Naive thymus-derived CD4-positive, alpha-beta T cell (primary cell): ENCODE measurements at regions not wholly inside any gene's neighbourhood (a gene's known extent, or its start where the extent isn't known, plus 50 kb on each side); places are given as distances from the start of the nearest gene placed in this dataset.

Experiments used
- ATAC-seq: fragments of 150-1000 bp; cut with Tn5 transposase; 2 replicates; pipeline ENCODE4 v1.10.0; 2021; ENCODE audit warnings: mild to moderate bottlenecking, moderate library complexity
- CTCF ChIA-PET: fragments of 350-600 bp; sonication (Branson Sonifier 250); formaldehyde crosslinking; loops from one replicate; lab custom pipeline; 2021; ENCODE audit warnings: antibody characterized with exemption; lab: Charles Lee
- POLR2A ChIA-PET: fragments of 350-600 bp; sonication (Branson Sonifier 250); formaldehyde crosslinking; loops from one replicate; lab custom pipeline; 2021; ENCODE audit warnings: antibody characterized with exemption, inconsistent platforms; lab: Charles Lee
- DNase-seq, 9 donors: peaks; one replicate each; pipeline versions ENCODE4 v3.0.0 to v3.0.0-alpha.2; 2020 to 2022; ENCODE audit warnings: mixed read lengths in 1 of 9
- H3K27ac ChIP-seq: one replicate; pipeline ENCODE4 v1.7.0; 2013; ENCODE audit warnings: mild to moderate bottlenecking, low read depth, low read length, moderate library complexity
- H3K27me3 ChIP-seq, 2 donors: one replicate each; pipeline ENCODE4 v1.7.0; 2013; ENCODE audit warnings: low read length in 2 of 2, mild to moderate bottlenecking in 2 of 2, moderate library complexity in 2 of 2; ENCODE audit not compliant: control insufficient read depth in 2 of 2, insufficient read depth in 2 of 2
- H3K36me3 ChIP-seq, 3 experiments: 1 replicate in 2 of 3; 2 replicates in 1 of 3; pipeline ENCODE4 v1.7.0; 2013; ENCODE audit warnings: low read length in 3 of 3, mild to moderate bottlenecking in 3 of 3, moderate library complexity in 1 of 3; ENCODE audit not compliant: insufficient read depth in 3 of 3, control insufficient read depth in 2 of 3
- H3K4me1 ChIP-seq, 2 donors: one replicate each; pipeline ENCODE4 v1.7.0; 2013; ENCODE audit warnings: low read length in 2 of 2, mild to moderate bottlenecking in 2 of 2, moderate library complexity in 1 of 2; ENCODE audit not compliant: control insufficient read depth in 2 of 2, insufficient read depth in 2 of 2
- H3K4me3 ChIP-seq: 2 replicates; pipeline ENCODE4 v1.7.0; 2013; ENCODE audit warnings: mild to moderate bottlenecking, low read length
- H3K9me3 ChIP-seq, 3 experiments: 1 replicate in 2 of 3; 2 replicates in 1 of 3; pipeline ENCODE4 v1.7.0; 2013; ENCODE audit warnings: low read length in 3 of 3; ENCODE audit not compliant: control insufficient read depth in 2 of 3
- H3K27ac Mint-ChIP-seq, 9 donors: one replicate each; pipeline ENCODE4 v1.8.0; 2020 to 2022; ENCODE audit warnings: mixed read lengths in 9 of 9, mild to moderate bottlenecking in 8 of 9, moderate library complexity in 5 of 9, inconsistent platforms in 2 of 9
- H3K27me3 Mint-ChIP-seq, 5 donors: one replicate each; pipeline ENCODE4 v1.8.0; 2021 to 2022; ENCODE audit warnings: mixed read lengths in 5 of 5, mild to moderate bottlenecking in 1 of 5
- H3K36me3 Mint-ChIP-seq, 5 donors: one replicate each; pipeline ENCODE4 v1.8.0; 2020 to 2022; ENCODE audit warnings: mixed read lengths in 5 of 5, mild to moderate bottlenecking in 3 of 5, inconsistent platforms in 1 of 5
- H3K4me1 Mint-ChIP-seq, 7 donors: one replicate each; pipeline ENCODE4 v1.8.0; 2020 to 2022; ENCODE audit warnings: mixed read lengths in 7 of 7, mild to moderate bottlenecking in 3 of 7, inconsistent platforms in 1 of 7
- H3K4me3 Mint-ChIP-seq, 10 donors: one replicate each; pipeline ENCODE4 v1.8.0; 2020 to 2022; ENCODE audit warnings: mild to moderate bottlenecking in 10 of 10, mixed read lengths in 10 of 10, moderate library complexity in 6 of 10, inconsistent platforms in 2 of 10
- H3K9me3 Mint-ChIP-seq, 11 donors: one replicate each; pipeline ENCODE4 v1.8.0; 2020 to 2022; ENCODE audit warnings: mixed read lengths in 11 of 11, mild to moderate bottlenecking in 4 of 11, inconsistent platforms in 1 of 11, moderate library complexity in 1 of 11
- intact Hi-C, 2 donors: fragments of 100-400 bp; cut with micrococcal nuclease; formaldehyde crosslinking; loops; one replicate each; pipeline ENCODE4 v1.15.1; 2023

- CTCF ChIA-PET = no interaction called here
- intact Hi-C loops = no loop called here
- DNase-seq (no peak), ATAC-seq (no peak)
- Histone ChIP-seq H3K4me1 (no peaks in the 10 kb centered on the region), H3K9me3 (no peaks in the 10 kb centered on the region), H3K36me3 (no peaks in the 10 kb centered on the region), H3K4me3 (no peak overlapping the region), H3K27me3 (peaks cover 0 to 3% of the 10 kb centered on the region in 2 donors), H3K27ac (no peak overlapping the region)
- Mint-ChIP-seq H3K4me1 (no peaks in the 10 kb centered on the region), H3K36me3 (no peaks in the 10 kb centered on the region), H3K27me3 (peaks cover 0 to 13% (median 5%) of the 10 kb centered on the region in 5 donors), H3K27ac (no peak overlapping the region), H3K4me3 (no peak overlapping the region), H3K9me3 (no peaks in the 10 kb centered on the region)
- POLR2A ChIA-PET = no interaction called here
Measured at GRCh38 chr4:81990211-81990610, 383.6 kb downstream of the HNRNPD start.

- Mint-ChIP-seq H3K27me3 (peaks cover 0 to 13% (median 5%) of the 10 kb centered on the region in 5 donors), H3K36me3 (no peaks in the 10 kb centered on the region), H3K4me1 (no peaks in the 10 kb centered on the region), H3K4me3 (no peak overlapping the region), H3K27ac (no peak overlapping the region), H3K9me3 (no peaks in the 10 kb centered on the region)
- Histone ChIP-seq H3K27ac (no peak overlapping the region), H3K36me3 (no peaks in the 10 kb centered on the region), H3K9me3 (no peaks in the 10 kb centered on the region), H3K4me1 (no peaks in the 10 kb centered on the region), H3K4me3 (no peak overlapping the region), H3K27me3 (peaks cover 0 to 3% of the 10 kb centered on the region in 2 donors)
- DNase-seq (no peak), ATAC-seq (no peak)
- ChIA-PET CTCF (no interaction called here), POLR2A (no interaction called here)
- intact Hi-C loops = no loop called here
Measured at GRCh38 chr4:81989202-81989601, 384.6 kb downstream of the HNRNPD start.

DNA sequence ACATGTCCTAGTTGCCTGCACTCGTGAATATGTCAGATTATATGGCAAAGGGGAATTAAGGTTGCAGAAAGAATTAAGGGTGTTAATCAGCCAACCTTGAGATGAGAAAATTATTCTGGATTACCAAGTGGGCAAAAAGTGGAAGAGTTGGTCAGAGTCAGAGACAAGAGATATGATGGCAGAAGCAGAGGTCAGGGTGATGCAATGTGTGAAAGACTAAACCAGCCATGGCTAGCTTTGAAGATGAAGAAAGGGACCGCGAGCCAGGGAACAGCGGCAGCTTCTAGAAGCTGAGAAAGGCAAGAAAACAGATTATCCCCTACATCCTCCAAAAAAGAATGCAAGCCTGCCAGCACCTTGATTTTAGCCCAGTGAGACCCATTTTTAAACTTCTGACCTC lies 385.6 kb downstream of the HNRNPD start:
- no peaks in the 10 kb centered on the region for H3K36me3 Mint-ChIP-seq
- CTCF ChIA-PET = no interaction called here
- no peak overlapping the region for H3K4me3 ChIP-seq

DNA sequence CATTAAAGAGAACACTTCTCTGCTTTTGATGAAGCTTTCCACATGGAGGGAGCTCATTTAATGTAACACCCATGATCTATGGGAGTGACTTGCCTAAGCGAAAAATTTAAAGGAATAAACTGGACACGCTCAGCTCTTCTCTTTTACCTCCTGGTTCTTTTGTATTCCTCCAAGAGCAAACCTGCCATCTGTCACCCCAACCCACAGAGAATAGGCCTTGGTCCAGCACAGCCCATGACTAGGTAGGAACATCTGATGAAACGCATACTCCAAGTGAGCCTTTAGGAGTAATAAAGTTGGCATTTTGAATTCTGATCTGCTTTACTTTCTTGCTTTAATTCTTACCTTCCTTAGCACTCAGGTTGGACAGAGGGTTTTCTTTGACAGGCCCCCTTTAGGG lies 389.0 kb downstream of the HNRNPD start:
- Mint-ChIP-seq H3K27me3 (peaks cover 3 to 11% (median 5%) of the 10 kb centered on the region in 5 donors), H3K4me3 (no peak overlapping the region), H3K27ac (no peak overlapping the region), H3K36me3 (no peaks in the 10 kb centered on the region), H3K4me1 (no peaks in the 10 kb centered on the region), H3K9me3 (no peaks in the 10 kb centered on the region)
- Histone ChIP-seq H3K4me1 (no peaks in the 10 kb centered on the region), H3K9me3 (no peaks in the 10 kb centered on the region), H3K36me3 (no peaks in the 10 kb centered on the region), H3K27ac (no peak overlapping the region), H3K4me3 (no peak overlapping the region), H3K27me3 (peaks cover 0 to 3% of the 10 kb centered on the region in 2 donors)
- ChIA-PET POLR2A (no interaction called here), CTCF (no interaction called here)
- no peak for ATAC-seq
- no peak for DNase-seq
- intact Hi-C loops = no loop called here

More for the DNA sequence above, 385.6 kb downstream of the HNRNPD start:
- POLR2A ChIA-PET = no interaction called here
- Histone ChIP-seq H3K27me3 (peaks cover 0 to 3% of the 10 kb centered on the region in 2 donors), H3K4me1 (no peaks in the 10 kb centered on the region), H3K36me3 (no peaks in the 10 kb centered on the region), H3K9me3 (no peaks in the 10 kb centered on the region), H3K27ac (no peak overlapping the region)
- Mint-ChIP-seq H3K27ac (no peak overlapping the region), H3K4me1 (no peaks in the 10 kb centered on the region), H3K27me3 (peaks cover 3 to 13% (median 5%) of the 10 kb centered on the region in 5 donors), H3K4me3 (no peak overlapping the region), H3K9me3 (no peaks in the 10 kb centered on the region)
- ATAC-seq (no peak), DNase-seq (no peak)
- intact Hi-C loops = no loop called here

GRCh38 chr4:81982846-81983540 lies 390.8 kb downstream of the HNRNPD start:
- no peaks in the 10 kb centered on the region for H3K9me3 ChIP-seq
- no peaks in the 10 kb centered on the region for H3K27me3 ChIP-seq
- intact Hi-C loops = no loop called here
- no peak for DNase-seq
- CTCF ChIA-PET = no interaction called here
- Mint-ChIP-seq H3K36me3 (no peaks in the 10 kb centered on the region), H3K4me1 (no peaks in the 10 kb centered on the region), H3K4me3 (no peak overlapping the region), H3K27ac (no peak overlapping the region), H3K27me3 (peaks cover 3 to 7% (median 5%) of the 10 kb centered on the region in 5 donors), H3K9me3 (no peaks in the 10 kb centered on the region)
- no peak overlapping the region for H3K27ac ChIP-seq
- H3K4me1 ChIP-seq = no peaks in the 10 kb centered on the region
- no peak overlapping the region for H3K4me3 ChIP-seq
- no peak for ATAC-seq
- POLR2A ChIA-PET = no interaction called here
- no peaks in the 10 kb centered on the region for H3K36me3 ChIP-seq

DNA sequence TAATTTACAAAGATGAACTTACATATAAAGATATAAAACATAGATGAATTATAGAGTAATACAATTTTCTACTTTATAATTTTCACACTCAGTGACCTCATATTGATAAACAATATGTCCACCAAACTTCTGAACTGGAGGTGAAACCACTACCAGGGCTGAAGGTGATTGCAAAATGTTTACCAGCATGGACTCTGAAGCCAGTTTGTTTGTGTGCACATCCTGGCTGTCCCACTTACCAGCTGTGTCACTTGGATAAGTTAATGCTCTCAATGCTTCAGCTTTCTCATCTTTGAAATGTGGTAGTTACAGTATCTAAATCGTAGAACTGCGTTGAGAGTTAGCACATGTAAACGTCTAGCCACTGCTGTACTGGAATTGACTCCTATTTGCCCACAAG lies 392.6 kb downstream of the HNRNPD start:
- intact Hi-C loops = no loop called here
- Mint-ChIP-seq H3K27me3 (peaks cover 3 to 5% (median 5%) of the 10 kb centered on the region in 5 donors), H3K4me1 (peaks cover 0 to 16% (median 9%) of the 10 kb centered on the region in 7 donors), H3K9me3 (no peaks in the 10 kb centered on the region), H3K27ac (no peak overlapping the region), H3K36me3 (no peaks in the 10 kb centered on the region), H3K4me3 (no peak overlapping the region)
- H3K4me1 ChIP-seq = no peaks in the 10 kb centered on the region
- no peaks in the 10 kb centered on the region for H3K9me3 ChIP-seq
- CTCF ChIA-PET = no interaction called here
- DNase-seq (no peak), ATAC-seq (no peak)
- POLR2A ChIA-PET = no interaction called here
- no peak overlapping the region for H3K4me3 ChIP-seq
- H3K27ac ChIP-seq = no peak overlapping the region
- no peaks in the 10 kb centered on the region for H3K27me3 ChIP-seq
- no peaks in the 10 kb centered on the region for H3K36me3 ChIP-seq

GRCh38 chr4:81974523-81974922 lies 399.3 kb downstream of the HNRNPD start:
- CTCF ChIA-PET = no interaction called here
- no peaks in the 10 kb centered on the region for H3K36me3 Mint-ChIP-seq
- intact Hi-C loops = no loop called here

More at GRCh38 chr4:81974523-81974922, 399.3 kb downstream of the HNRNPD start:
- Histone ChIP-seq H3K4me3 (no peak overlapping the region), H3K36me3 (no peaks in the 10 kb centered on the region), H3K27me3 (no peaks in the 10 kb centered on the region), H3K9me3 (no peaks in the 10 kb centered on the region), H3K4me1 (no peaks in the 10 kb centered on the region), H3K27ac (no peak overlapping the region)
- no peak overlapping the region for H3K27ac Mint-ChIP-seq
- ATAC-seq (no peak), DNase-seq (no peak)
- peaks cover 0 to 37% (median 25%) of the 10 kb centered on the region in 7 donors for H3K4me1 Mint-ChIP-seq
- POLR2A ChIA-PET = no interaction called here
- H3K27me3 Mint-ChIP-seq = peaks cover 0 to 6% (median 5%) of the 10 kb centered on the region in 5 donors
- H3K9me3 Mint-ChIP-seq = no peaks in the 10 kb centered on the region
- no peak overlapping the region for H3K4me3 Mint-ChIP-seq
